GM21367 (cell line): ENCODE measurements at regions not wholly inside any gene's neighbourhood (a gene's known extent, or its start where the extent isn't known, plus 50 kb on each side); places are given as distances from the start of the nearest gene placed in this dataset.

Experiments used
- ATAC-seq: cut with Tn5 transposase; IDR thresholded peaks from one replicate; pipeline ENCODE4 v1.9.1; 2021; ENCODE audit not compliant: unreplicated experiment

DNA sequence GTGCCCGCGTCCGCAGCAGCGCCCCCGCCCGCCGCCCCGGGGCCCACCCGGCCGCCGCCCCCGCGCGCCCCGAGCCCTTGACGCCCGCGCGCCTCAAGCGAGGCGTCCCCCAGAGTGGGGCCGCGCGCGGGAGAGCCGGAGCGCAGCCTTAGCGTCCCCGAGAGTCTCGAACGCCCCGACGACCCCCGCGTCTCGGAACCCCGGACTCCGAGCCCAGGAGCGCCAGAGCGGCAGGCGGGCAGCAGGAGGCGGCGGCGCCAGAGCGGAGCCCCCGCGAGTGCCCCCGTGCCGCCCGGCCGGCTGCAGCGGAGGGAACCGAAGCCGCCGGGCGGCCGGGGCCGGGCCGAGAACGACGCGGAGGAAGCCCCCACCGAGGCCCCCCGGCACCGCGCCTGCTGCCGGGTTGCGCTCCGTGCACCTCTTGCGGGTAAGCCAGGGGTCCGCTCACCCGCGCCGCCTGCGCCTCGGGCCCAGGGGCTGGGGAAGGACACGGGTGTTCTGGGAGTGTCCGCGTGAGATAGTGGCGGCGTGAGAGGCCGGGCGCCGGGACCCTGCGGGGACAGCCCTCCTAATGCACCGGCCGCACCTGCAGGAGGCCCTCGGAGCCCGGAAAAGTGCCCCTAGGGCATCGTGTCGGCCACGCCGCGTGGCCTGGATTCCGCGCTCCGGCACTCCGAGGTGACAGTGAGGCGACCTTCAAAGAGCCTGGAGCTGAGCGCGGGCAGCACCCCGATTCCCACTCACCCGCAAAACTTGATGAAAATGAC lies 52.0 kb upstream of the ULK4 start:
- no peak for ATAC-seq

- ATAC-seq: peak; percentile 86
Measured at GRCh38 chr3:42012935-42013690, 51.2 kb upstream of the ULK4 start.

DNA sequence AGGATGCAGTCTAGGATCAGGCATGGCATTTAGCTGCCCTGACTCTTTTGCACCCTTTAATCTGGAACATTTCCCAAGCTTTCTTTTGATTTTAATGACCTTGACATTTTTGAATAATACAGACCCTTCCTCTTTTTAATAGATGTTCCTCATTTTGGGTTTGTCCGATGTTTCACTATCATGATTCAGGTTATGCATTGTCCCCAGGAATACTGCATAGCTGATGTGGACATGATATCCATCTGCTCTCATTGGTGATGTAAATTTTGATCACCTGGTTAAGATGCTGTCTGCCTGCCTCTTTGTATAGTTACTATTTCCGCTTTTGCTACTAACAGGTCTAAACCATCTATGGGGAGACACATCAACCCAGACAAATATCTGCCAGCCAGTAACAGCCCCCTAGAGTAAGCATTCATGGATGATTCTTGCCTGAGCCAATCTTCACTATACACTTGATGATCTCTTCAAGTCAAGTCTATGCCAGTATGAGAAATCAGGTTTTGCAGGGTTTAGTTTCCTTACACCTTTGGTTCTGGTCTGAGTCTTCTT lies 50.6 kb upstream of the ULK4 start:
- peak; percentile 28 for ATAC-seq
